ENCODE measurements at regions not wholly inside any gene's neighbourhood (a gene's known extent, or its start where the extent isn't known, plus 50 kb on each side); places are given as distances from the start of the nearest gene placed in this dataset.

GRCh38 chr7:125130173-125130572 lies 200.5 kb upstream of the POT1 start:
- DNase-seq, result no peak

- DNase-seq, result no peak
Observed at GRCh38 chr7:125127304-125127703, 197.7 kb upstream of the POT1 start.

GRCh38 chr7:125126376-125126775 lies 196.8 kb upstream of the POT1 start:
- peak in 1 of 2 donors; percentile 11 for DNase-seq

GRCh38 chr7:125125315-125125714 lies 195.7 kb upstream of the POT1 start:
- DNase-seq, result no peak

- DNase-seq, result peak; percentile 29 to 31
Observed at GRCh38 chr7:125122173-125122572, 192.5 kb upstream of the POT1 start.

- DNase-seq, result no peak
Observed at GRCh38 chr7:125119559-125120115, 190.0 kb upstream of the POT1 start.

- no peak for DNase-seq
Observed at GRCh38 chr7:125118444-125118843, 188.8 kb upstream of the POT1 start.

- no peak for DNase-seq
Observed at GRCh38 chr7:125112850-125113249, 183.2 kb upstream of the POT1 start.

GRCh38 chr7:125099519-125099918 lies 169.9 kb upstream of the POT1 start:
- DNase-seq, result no peak

- DNase-seq, result no peak
Observed at GRCh38 chr7:125098377-125098970, 168.8 kb upstream of the POT1 start.

GRCh38 chr7:125090596-125090995 lies 161.0 kb upstream of the POT1 start:
- no peak for DNase-seq

- no peak for DNase-seq
Observed at GRCh38 chr7:125089171-125089570, 159.5 kb upstream of the POT1 start.

- DNase-seq, result no peak
Observed at GRCh38 chr7:125088555-125088954, 158.9 kb upstream of the POT1 start.

GRCh38 chr7:125085084-125085483 lies 155.5 kb upstream of the POT1 start:
- DNase-seq, result no peak

GRCh38 chr7:125084196-125084595 lies 154.6 kb upstream of the POT1 start:
- DNase-seq, result no peak

- peak in 1 of 2 donors; percentile 17 for DNase-seq
Observed at GRCh38 chr7:125074141-125074540, 144.5 kb upstream of the POT1 start.

GRCh38 chr7:125065546-125065945 lies 135.9 kb upstream of the POT1 start:
- no peak for DNase-seq

GRCh38 chr7:125065001-125065400 lies 135.4 kb upstream of the POT1 start:
- no peak for DNase-seq

- DNase-seq, result no peak
Observed at GRCh38 chr7:125061776-125062397, 132.3 kb upstream of the POT1 start.

- DNase-seq, result peak in 1 of 2 donors; percentile 10
Observed at GRCh38 chr7:125061083-125061745, 131.6 kb upstream of the POT1 start.

- no peak for DNase-seq
Observed at GRCh38 chr7:125059861-125060456, 130.3 kb upstream of the POT1 start.

- DNase-seq, result no peak
Observed at GRCh38 chr7:125057963-125058362, 128.3 kb upstream of the POT1 start.

- DNase-seq, result no peak
Observed at GRCh38 chr7:125055376-125055775, 125.8 kb upstream of the POT1 start.

Measured in right lung (tissue), 2 donors.